ENCODE measurements at regions not wholly inside any gene's neighbourhood (a gene's known extent, or its start where the extent isn't known, plus 50 kb on each side); places are given as distances from the start of the nearest gene placed in this dataset.

DNA sequence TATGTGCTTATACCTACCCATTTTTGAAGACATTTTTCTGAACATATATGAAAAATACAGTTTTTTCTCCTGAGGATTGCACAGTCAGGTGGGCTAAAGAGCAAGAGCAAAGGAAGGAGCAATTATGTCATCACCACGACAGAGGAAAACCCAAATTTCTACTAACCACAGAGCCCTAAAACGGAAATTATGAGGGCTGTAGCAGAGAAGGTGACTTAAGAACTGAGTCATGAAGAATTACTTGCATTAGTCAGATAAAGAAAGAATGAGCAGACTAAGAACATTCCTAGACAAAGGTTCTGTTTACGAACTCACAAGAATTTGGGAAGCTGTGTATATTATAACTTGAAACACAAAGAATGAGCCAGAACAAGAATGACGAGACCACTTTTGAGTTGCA is 974.4 kb downstream of the NXPH1 start:
- TF ChIP-seq, protein P1, sequence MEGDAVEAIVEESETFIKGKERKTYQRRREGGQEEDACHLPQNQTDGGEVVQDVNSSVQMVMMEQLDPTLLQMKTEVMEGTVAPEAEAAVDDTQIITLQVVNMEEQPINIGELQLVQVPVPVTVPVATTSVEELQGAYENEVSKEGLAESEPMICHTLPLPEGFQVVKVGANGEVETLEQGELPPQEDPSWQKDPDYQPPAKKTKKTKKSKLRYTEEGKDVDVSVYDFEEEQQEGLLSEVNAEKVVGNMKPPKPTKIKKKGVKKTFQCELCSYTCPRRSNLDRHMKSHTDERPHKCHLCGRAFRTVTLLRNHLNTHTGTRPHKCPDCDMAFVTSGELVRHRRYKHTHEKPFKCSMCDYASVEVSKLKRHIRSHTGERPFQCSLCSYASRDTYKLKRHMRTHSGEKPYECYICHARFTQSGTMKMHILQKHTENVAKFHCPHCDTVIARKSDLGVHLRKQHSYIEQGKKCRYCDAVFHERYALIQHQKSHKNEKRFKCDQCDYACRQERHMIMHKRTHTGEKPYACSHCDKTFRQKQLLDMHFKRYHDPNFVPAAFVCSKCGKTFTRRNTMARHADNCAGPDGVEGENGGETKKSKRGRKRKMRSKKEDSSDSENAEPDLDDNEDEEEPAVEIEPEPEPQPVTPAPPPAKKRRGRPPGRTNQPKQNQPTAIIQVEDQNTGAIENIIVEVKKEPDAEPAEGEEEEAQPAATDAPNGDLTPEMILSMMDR (IDR thresholded peaks at IDR 0.05; ENCODE audit: control insufficient read depth, insufficient read depth, low read depth, low read length, missing control alignments) = no peak
- no peak for DNase-seq (ENCODE audit: low read depth)
- H3K4me3 ChIP-seq (ENCODE audit: control insufficient read depth, low read depth, low read length) = no peak overlapping the region

DNA sequence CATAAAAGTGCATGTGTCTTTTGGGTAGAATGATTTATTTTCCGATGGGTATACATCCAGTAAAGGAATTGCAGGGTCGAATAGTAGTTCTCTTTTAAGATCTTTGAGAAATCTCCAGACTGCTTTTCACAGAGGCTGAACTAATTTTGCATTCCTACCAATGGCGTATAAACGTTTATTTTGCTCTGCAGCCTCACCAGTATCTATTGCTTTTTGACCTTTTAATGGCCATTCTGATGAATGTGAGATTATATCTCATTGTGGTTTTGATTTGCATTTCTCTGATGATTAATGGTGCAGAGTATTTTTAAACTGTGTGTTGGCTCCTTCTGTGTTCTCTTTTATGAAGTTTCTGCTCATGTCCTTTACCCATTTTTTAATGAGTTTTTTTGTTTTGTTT is 1020.1 kb downstream of the NXPH1 start:
- DNase-seq (ENCODE audit: low read depth) = no peak
- TF ChIP-seq, protein P1 (IDR thresholded peaks at IDR 0.05; ENCODE audit: control insufficient read depth, insufficient read depth, low read depth, low read length, missing control alignments) = no peak
- H3K4me3 ChIP-seq (ENCODE audit: control insufficient read depth, low read depth, low read length) = no peak overlapping the region

DNA sequence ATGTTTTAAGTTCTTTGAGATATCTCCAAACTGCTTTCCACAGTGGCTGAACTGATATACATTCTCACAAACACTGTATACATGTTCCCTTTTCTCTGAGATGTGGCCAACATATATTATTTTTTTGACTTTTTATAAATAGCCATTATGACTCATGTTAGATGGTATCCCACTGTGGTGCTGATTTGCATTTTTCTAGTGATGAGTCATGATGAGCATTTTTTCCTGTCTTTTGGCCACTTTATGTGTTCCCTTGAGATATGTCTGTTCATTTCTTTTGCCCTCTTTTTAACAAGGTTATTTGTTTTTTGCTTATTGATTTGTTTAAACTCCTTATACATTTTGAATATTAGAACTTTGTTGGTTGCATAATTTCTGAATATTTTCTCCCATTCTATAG is 1055.1 kb downstream of the NXPH1 start:
- DNase-seq (ENCODE audit: low read depth) = no peak
- H3K4me3 ChIP-seq (ENCODE audit: control insufficient read depth, low read depth, low read length) = no peak overlapping the region
- TF ChIP-seq, protein P1 (IDR thresholded peaks at IDR 0.05; ENCODE audit: control insufficient read depth, insufficient read depth, low read depth, low read length, missing control alignments) = no peak

DNA sequence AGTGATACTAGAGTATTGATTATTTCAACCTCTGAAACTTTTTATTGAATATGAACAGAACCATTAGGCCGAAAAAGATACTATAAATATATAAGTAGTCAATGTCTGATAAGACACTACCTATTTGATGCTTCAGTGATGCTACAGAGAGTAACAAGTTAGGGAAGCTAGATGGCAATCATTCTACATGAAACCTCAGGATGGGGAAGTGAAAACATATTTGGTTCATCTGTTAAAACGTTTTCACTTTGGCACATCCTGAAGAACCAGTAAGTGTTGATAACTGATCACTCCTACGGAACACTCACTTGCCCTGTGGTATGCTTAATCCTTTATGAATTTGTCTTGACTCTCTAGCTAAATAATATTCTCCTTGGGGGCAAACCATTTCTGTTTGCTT is 1064.9 kb downstream of the NXPH1 start:
- no peak overlapping the region for H3K4me3 ChIP-seq (ENCODE audit: control insufficient read depth, low read depth, low read length)
- TF ChIP-seq, protein P1 (IDR thresholded peaks at IDR 0.05; ENCODE audit: control insufficient read depth, insufficient read depth, low read depth, low read length, missing control alignments) = no peak
- no peak for DNase-seq (ENCODE audit: low read depth)

DNA sequence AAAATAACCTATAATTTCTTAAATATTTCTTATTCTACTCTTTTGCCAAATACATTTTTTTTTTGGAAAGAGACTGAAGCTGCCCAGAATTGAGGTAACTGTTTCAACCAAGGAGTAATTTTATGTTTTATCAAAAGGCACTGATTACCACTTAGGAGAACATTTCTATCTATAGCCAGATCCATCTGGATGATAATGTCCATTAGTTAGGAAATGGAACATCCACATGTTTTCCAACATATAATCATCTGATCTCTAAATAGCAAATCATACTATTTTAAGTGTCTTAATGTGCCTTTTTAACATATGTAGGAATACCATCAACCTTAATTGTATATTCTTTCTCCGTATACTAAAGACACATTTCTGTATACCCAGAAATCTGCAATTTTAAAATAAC is 1068.9 kb downstream of the NXPH1 start:
- no peak for DNase-seq (ENCODE audit: low read depth)
- TF ChIP-seq, protein P1 (IDR thresholded peaks at IDR 0.05; ENCODE audit: control insufficient read depth, insufficient read depth, low read depth, low read length, missing control alignments) = no peak
- H3K4me3 ChIP-seq (ENCODE audit: control insufficient read depth, low read depth, low read length) = no peak overlapping the region

DNA sequence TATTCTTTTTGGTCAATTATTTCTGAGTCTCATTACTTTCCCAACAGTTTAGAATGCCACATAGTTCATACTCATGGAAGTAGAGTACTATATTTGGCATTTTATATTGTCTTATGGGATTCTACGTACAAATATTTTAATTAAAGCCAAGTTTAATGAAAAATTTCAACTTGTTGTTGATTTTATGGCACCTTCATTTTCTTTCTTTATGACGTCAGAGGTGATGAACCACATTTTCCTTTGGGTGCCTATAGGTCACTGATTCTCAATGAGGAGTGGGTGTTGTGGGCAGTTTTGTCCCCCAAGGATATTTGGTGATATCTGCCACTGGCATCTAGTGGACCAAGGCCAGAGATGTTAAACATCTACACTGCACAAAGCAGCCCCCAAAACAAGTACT is 1071.3 kb downstream of the NXPH1 start:
- TF ChIP-seq, protein P1 (IDR thresholded peaks at IDR 0.05; ENCODE audit: control insufficient read depth, insufficient read depth, low read depth, low read length, missing control alignments) = no peak

DNA sequence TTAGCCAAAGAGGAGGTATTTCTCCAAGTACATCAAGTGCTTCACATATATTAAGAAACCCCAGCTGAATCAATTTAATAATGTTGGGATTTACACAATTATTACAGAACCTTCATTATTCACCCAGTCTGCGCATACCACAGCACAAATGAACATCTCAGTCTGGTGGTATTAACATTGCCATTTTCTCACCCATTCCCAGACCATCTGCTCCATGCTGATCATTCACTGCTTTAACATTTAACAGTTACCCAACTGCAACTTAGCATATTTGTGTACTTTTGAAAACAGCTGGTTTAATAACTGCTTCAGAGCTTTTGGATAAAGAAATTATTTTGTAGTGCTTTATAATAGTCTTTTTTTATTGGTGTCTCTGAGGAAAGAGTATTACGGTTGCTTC is 1072.1 kb downstream of the NXPH1 start:
- H3K4me3 ChIP-seq (ENCODE audit: control insufficient read depth, low read depth, low read length) = no peak overlapping the region
- no peak for DNase-seq (ENCODE audit: low read depth)
- TF ChIP-seq, protein P1 (IDR thresholded peaks at IDR 0.05; ENCODE audit: control insufficient read depth, insufficient read depth, low read depth, low read length, missing control alignments) = no peak

More for the DNA sequence above, 1071.3 kb downstream of the NXPH1 start:
- DNase-seq (ENCODE audit: low read depth) = no peak
- H3K4me3 ChIP-seq (ENCODE audit: control insufficient read depth, low read depth, low read length) = no peak overlapping the region

Measured in AG09309 (cell line).